Activated T-cell treated with anti-CD3 and anti-CD28 coated beads for 48 hours (primary cell): ENCODE measurements at regions not wholly inside any gene's neighbourhood (a gene's known extent, or its start where the extent isn't known, plus 50 kb on each side); places are given as distances from the start of the nearest gene placed in this dataset.
"Not testable (repeated sequence)": the region's sequence is repeated elsewhere in the genome, so short reads cannot be mapped to it uniquely, and the experiment has no call there.

ENCODE experiments used
- DNase-seq: peaks from one replicate; pipeline ENCODE4 v3.0.0-alpha.2; 2020; ENCODE audit warnings: low read depth

DNA sequence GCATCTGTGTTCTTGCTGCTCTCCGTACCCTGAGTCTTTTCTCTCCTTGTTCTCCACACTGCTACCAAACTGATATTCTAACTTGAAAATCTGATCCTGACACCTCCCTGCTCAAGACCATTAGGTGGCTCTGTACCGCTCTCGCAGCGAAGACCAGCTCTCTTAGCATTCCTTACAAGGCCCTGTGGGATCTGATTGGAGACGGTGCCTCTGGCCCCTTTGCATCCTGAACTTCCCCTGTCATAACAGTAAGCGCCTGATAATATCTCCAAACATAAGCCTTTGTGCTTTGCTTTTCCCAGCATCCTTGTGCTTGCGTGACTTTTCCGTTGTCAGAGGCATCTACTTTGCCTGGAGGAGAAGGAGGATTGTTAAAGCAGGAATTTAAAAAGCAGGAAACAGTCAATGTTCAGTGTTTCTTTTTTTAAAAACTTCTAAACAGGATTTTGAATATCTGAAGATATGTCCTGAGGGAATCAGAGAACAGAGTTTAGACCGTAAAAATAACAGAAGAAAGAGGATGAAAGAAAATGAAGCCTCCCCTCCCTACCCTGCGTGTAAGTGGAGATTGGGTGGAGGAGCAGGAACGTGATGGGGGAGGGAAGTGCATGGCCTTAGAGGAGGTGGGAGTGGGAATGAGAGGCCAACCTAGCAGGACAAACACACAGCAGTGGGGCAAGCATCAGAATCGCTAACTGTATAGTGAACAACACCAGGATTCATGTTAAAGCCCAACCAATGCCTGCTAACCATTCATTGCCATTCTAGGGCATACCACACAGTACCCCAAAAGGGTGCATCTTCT lies 89.2 kb upstream of the STMND1 start:
- no peak for DNase-seq

DNA sequence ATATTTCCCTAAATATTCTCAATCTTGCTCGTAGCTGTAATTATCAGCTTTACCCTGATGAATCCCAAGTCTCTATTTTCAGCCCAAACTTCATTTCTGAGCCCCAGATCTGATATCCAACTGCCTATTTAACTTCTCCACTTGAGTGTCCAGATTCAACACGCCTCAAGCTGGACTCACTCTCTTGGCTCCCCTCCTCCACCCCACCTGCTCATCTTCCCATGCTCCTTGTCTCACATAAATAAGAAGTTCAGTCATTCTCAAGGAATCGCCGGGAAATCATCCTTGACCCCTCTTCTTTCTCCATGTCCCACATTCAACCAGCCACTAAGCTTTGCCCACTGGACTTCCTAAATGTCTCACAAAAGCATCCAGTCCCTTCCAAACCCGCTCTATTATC lies 89.9 kb upstream of the STMND1 start:
- no peak for DNase-seq

GRCh38 chr6:17007749-17008148 lies 94.1 kb upstream of the STMND1 start:
- DNase-seq = no peak

DNA sequence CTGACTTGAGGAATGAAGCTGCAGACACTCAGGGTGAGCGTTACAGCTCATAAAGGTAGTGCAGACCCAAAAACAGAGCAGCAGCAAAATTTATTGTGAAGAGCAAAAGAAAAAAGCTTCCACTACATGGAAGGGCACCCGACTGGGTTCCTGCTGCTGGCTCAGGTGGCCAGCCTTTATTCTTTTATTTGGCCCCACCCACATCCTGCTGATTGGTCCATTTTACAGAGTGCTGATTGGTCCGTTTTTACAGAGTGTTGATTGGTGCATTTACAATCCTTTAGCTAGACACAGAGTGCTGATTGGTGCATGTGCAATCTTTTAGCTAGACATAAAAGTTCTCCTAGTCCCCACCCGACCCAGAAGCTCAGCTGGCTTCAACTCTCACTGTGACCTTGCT lies 95.3 kb upstream of the STMND1 start:
- DNase-seq = no peak

GRCh38 chr6:17004269-17004668 lies 97.6 kb upstream of the STMND1 start:
- DNase-seq = no peak

GRCh38 chr6:17002123-17002522 lies 99.7 kb upstream of the STMND1 start:
- DNase-seq = no peak

- no peak for DNase-seq
Observed at GRCh38 chr6:17001188-17001587, 100.7 kb upstream of the STMND1 start.

- DNase-seq = no peak
Observed at GRCh38 chr6:16999491-17000436, 102.1 kb upstream of the STMND1 start.

DNA sequence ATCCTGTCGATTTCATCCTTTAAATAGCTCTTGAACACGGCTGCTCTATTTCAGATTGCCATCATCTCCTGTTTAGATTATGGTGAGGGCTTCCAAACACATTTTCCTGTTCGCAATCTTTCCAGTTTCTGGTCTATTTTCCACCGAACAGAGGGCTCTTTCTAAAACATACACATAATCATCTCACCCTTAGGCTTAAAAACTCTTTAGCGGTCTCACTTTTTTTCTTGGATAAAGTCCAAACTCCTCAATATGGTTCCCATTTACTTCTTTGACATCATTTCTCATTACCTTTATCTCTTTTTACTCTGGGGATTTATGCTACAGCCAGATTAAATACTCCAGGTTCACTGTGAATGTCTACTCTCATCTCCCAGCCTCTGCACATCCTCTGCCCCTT lies 103.4 kb upstream of the STMND1 start:
- no peak for DNase-seq

DNA sequence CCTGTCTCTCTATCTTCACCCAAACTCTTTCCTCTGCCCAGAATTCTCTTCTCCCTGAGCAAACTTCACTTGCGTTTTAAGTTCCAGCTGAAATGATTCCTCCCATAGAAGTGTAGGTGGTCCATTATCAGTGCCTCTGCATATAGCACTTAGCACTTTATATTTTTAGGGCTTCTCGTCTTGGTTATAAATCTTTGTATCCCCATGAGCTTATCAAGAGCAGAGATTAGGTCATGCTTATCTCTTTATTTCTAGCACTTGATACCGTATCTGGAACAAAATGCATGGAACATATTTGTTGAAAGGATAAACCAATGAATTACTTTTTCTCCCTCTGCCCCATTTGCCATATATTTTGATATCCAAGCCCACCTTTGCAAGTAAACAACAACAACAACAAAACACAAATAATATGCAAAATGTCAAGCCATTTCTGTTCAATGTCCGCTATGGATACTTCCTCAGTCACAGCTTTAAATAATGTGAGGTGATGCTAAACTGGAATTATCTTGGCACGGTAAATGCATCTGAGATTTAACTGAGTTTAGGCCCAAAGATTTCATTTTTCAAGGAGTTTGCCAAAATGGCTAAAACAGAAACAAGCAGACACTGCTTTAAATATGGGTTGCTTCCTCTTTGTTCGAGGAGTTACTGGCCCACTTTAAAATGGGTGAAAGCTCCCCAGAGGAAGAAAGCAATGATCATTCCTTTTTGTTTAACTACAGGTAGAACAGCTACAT lies 106.2 kb upstream of the STMND1 start:
- no peak for DNase-seq

DNA sequence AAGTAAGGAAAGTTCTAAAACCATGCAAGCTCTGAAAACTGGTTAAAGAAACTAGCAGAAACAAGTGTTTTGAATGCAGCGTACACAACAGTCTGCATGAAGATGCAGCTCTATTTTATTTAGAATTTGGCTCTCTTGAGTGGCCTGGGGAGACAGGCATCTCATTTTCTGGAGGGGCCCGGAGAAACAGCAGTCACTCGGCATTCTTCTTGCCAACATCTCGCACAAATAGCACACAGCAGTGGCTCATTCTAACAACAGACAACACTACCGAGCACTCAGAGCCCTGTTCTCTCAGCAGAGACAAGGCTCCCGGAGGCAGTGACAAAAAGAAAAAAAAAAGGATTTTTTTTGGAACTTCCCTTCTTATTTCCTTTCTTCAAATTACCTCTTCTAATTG lies 108.5 kb upstream of the STMND1 start:
- no peak for DNase-seq

DNA sequence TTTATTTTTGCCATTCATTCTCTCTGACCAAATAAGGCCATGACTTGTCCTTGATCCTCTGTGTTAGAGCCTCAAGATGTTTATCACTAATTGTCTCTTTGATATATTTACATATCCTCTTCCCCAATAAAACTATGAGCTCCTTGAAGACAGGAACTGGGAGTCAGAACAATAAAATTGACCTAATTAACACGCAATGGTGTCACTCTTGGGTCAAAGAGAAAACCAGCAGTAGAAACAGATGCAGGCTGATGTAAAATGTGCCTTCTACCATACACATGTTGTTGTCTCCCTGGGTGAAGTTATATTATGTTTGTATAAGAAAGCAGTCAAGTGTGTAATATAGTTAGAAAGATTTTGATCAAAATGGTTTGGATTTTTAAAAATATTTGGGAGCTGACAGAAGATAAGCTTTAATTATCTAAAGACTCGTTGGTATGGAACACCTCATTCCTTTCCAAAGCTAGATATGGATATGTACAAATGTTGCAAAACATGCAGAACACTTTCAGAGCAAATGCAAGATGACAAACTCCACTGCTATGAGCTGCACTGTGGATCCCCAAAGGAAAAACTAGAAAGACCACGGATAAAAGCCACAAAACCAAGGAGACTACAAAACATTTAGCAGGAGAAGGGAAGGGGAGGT lies 109.7 kb upstream of the STMND1 start:
- DNase-seq = no peak

- not testable (repeated sequence) for DNase-seq
Observed at GRCh38 chr6:16989976-16990375, 111.9 kb upstream of the STMND1 start.

- no peak for DNase-seq
Observed at GRCh38 chr6:16989382-16989781, 112.5 kb upstream of the STMND1 start.

- no peak for DNase-seq
Observed at GRCh38 chr6:16987996-16988395, 113.9 kb upstream of the STMND1 start.

GRCh38 chr6:16985513-16986284 lies 116.2 kb upstream of the STMND1 start:
- DNase-seq = no peak

DNA sequence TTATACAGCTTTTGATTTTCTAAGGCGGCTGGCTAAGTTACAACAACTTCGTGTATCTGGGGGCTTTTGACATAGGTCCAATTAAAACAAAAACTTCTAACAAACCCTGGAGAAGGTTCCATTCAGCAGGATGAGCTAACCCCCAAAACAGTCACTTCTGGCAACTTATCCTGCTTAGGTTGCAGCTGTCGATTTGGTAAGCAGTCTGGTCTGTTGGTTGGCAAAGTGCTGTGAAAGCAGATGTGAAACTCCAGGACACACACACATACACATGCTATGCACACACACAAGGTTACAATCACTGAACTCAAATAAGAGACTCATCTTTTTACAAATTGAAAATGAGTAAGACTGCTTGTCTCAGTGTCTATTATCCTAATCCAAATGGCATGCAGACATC lies 119.0 kb upstream of the STMND1 start:
- no peak for DNase-seq

GRCh38 chr6:16979677-16980370 lies 122.0 kb upstream of the STMND1 start:
- DNase-seq = no peak

GRCh38 chr6:16978686-16979085 lies 123.2 kb upstream of the STMND1 start:
- no peak for DNase-seq

GRCh38 chr6:16976385-16977183 lies 125.3 kb upstream of the STMND1 start:
- no peak for DNase-seq
